CD4-positive, alpha-beta T cell treated with Interleukin-4 for 1 hour (primary cell): ENCODE measurements at regions not wholly inside any gene's neighbourhood (a gene's known extent, or its start where the extent isn't known, plus 50 kb on each side); places are given as distances from the start of the nearest gene placed in this dataset.
"Not testable (repeated sequence)": the region's sequence is repeated elsewhere in the genome, so short reads cannot be mapped to it uniquely, and the experiment has no call there.

Experiments
- DNase-seq, 2 donors: peaks; one replicate each; pipeline ENCODE4 v3.0.0-alpha.2; 2020 to 2022

GRCh38 chr13:18322821-18323220, 858.8 kb downstream of the TUBA3C start:
- not testable (repeated sequence) for DNase-seq

DNA sequence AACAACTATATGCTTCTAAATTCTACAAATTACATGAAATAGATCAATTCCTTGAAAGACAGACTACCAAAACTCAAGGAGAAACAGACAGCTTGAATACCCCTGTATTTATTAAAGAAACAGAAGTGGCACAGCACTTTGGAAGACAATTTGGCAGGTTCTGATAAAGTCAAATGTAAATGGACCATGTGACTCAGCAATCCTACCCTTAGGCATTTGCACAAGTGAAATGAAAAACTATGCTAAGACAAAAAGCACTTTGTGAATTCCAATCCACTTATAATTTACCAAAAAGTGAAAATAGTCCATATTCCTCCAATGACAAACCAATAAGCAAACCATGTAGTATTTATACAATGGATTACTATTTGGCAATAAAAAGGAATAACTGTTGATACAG, 862.0 kb downstream of the TUBA3C start:
- not testable (repeated sequence) for DNase-seq

GRCh38 chr13:18303240-18303813, 878.3 kb downstream of the TUBA3C start:
- DNase-seq, result not testable (repeated sequence)

GRCh38 chr13:18300968-18301367, 880.7 kb downstream of the TUBA3C start:
- not testable (repeated sequence) for DNase-seq

DNA sequence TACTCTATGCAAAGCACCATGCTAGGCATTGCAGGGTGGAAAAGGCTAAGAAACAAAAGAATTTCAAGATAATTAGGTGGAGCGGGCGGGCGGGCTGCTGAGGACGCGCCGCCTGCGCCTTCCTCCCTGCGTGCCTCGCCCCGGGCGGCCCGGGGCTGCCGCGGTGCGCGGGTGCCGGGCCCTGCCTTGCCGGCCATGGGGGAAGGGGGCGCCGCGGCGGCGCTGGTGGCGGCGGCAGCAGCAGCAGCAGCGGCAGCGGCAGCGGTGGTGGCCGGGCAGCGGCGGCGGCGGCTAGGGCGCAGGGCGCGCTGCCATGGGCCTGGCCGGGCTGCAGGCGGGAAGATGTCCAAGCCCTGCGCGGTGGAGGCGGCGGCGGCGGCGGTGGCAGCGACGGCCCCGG, 884.3 kb downstream of the TUBA3C start:
- DNase-seq, result not testable (repeated sequence)

GRCh38 chr13:18296617-18297016, 885.0 kb downstream of the TUBA3C start:
- DNase-seq, result not testable (repeated sequence)

GRCh38 chr13:18294311-18294710, 887.3 kb downstream of the TUBA3C start:
- not testable (repeated sequence) for DNase-seq

- DNase-seq, result not testable (repeated sequence)
Observed at GRCh38 chr13:18286848-18287247, 894.8 kb downstream of the TUBA3C start.

GRCh38 chr13:18285663-18286062, 896.0 kb downstream of the TUBA3C start:
- DNase-seq, result not testable (repeated sequence)

- DNase-seq, result not testable (repeated sequence)
Observed at GRCh38 chr13:18284040-18284439, 897.6 kb downstream of the TUBA3C start.

- DNase-seq, result not testable (repeated sequence)
Observed at GRCh38 chr13:18281829-18282597, 899.6 kb downstream of the TUBA3C start.

- not testable (repeated sequence) for DNase-seq
Observed at GRCh38 chr13:18280904-18281828, 900.5 kb downstream of the TUBA3C start.

DNA sequence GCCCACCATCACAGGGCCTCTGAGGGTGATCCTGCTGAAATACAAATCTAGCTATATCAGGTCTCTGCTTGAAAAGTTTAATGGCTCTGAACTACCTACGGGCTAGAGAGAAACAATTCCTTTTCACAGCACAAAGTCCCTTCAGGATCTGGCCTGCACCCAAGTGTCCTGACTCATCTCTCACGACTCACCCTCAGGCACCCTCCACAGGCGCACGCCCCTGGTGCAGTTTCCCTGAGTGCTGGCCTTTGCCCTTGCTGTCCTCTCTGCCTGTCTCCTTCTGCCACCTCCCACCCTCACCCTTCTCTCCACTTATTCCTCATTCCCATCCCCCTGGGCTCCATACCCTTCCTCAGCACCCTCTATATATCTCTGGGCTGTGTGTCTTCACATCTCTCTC, 901.7 kb downstream of the TUBA3C start:
- DNase-seq, result not testable (repeated sequence)

GRCh38 chr13:18277372-18277771, 904.3 kb downstream of the TUBA3C start:
- DNase-seq, result not testable (repeated sequence)

- not testable (repeated sequence) for DNase-seq
Observed at GRCh38 chr13:18276280-18276679, 905.3 kb downstream of the TUBA3C start.

GRCh38 chr13:18273785-18274514, 907.7 kb downstream of the TUBA3C start:
- not testable (repeated sequence) for DNase-seq

DNA sequence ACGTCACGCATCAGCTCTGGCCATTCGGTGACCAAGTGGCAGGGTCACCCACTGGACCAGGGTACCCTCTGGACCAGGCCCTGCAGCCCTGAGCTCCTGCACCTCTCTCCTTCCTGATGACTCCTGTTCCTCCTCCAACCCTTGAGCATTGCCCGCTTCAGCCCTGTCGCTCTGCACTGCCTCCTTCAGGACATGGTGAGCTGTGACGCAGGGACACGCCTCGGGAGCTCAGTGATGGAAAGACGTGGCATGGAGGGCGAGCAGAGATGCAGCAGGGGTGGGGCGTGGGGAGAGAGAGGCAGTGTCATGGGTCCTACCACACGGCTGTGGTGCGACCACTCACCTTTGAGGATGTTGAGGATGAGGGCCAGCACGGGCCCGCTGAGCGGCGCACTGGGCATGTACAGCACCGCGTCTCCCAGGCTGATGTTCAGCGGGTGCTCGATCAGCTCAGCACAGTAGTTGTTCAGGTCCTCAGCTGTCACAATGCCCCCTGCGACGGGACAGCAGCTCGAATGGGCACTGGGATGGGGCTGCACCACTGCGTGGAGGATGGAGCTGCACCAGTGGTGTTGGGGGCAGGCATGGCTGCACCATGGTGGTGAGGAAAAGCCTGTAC, 922.7 kb downstream of the TUBA3C start:
- DNase-seq, result not testable (repeated sequence)

DNA sequence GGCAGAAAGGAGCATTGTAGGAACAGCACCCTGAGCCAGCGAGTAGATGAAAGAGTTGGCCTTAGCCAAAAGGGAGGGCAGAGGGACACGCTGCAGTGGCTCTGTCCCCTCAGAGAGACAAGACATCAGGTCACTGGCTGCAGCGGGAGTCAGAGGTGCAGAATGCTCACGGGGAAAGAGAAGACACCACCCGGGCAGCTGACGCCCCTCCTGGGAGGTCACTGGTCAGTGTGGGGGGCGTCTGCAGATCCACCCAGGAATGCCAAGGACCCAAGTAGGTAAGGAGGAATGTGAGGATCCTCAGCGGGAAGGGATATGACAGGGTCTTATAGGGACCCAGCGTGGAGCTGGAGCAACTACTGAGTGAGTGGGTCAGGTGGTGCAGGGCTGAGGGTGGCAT, 923.9 kb downstream of the TUBA3C start:
- DNase-seq, result not testable (repeated sequence)

DNA sequence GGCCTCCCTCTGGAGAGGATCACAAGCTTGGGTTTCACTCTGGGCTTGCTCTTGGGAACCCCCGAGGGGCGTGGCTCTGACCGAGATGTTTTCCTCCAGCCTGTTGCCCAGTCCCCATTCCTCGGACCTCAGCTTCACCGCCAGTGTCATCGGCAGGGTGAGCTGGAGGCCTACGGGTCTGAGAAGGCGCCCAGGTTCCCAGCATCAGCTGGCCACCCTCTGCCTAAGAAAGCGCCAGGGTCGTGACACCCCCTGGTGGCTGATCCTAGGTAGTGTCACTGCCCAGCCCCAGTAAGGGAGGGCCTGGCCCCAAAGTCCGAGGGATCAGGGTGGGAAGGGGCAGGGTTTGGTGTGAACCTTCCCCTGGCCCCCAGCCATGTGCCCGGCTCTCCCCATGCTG, 928.8 kb downstream of the TUBA3C start:
- DNase-seq, result not testable (repeated sequence)

- not testable (repeated sequence) for DNase-seq
Observed at GRCh38 chr13:18248533-18249240, 932.9 kb downstream of the TUBA3C start.

GRCh38 chr13:18240086-18240485, 941.5 kb downstream of the TUBA3C start:
- DNase-seq, result not testable (repeated sequence)
